GM23338 (cell line): ENCODE measurements at regions not wholly inside any gene's neighbourhood (a gene's known extent, or its start where the extent isn't known, plus 50 kb on each side); places are given as distances from the start of the nearest gene placed in this dataset.

Experiments
- ATAC-seq: fragments of 200-7000 bp; cut with Tn5 transposase; 3 replicates; pipeline ENCODE4 v1.9.1; 2020
- DNase-seq: peaks from one replicate; pipeline ENCODE4 v3.0.0-alpha.2; 2015; ENCODE audit warnings: low spot score
- H2AFZ ChIP-seq: fragments of 200-600 bp; sonication (generic); 2 replicates; pipeline ENCODE4 v1.8.0; 2016; ENCODE audit warnings: antibody characterized with exemption, mild to moderate bottlenecking, moderate library complexity
- H3F3A ChIP-seq: fragments of 200-600 bp; sonication (generic); replicated peaks from 2 replicates; pipeline ENCODE4 v1.8.0; 2017; ENCODE audit warnings: antibody characterized with exemption, mixed run types, low read depth
- H3K27ac ChIP-seq: fragments of 200-600 bp; sonication (generic); 2 replicates; pipeline ENCODE4 v1.6.1; 2016; ENCODE audit warnings: low read depth
- H3K27me3 ChIP-seq: fragments of 200-600 bp; sonication (generic); 2 replicates; pipeline ENCODE4 v1.8.0; 2016; ENCODE audit warnings: mild to moderate bottlenecking, mixed run types, moderate library complexity; ENCODE audit not compliant: insufficient read depth
- H3K36me3 ChIP-seq: fragments of 200-600 bp; sonication (generic); 2 replicates; pipeline ENCODE4 v1.8.0; 2016; ENCODE audit warnings: mild to moderate bottlenecking; ENCODE audit not compliant: insufficient read depth
- H3K4me1 ChIP-seq: fragments of 200-600 bp; sonication (generic); 2 replicates; pipeline ENCODE4 v1.8.0; 2016; ENCODE audit warnings: mild to moderate bottlenecking, moderate library complexity; ENCODE audit not compliant: insufficient read depth
- H3K4me2 ChIP-seq: fragments of 200-600 bp; sonication (generic); 2 replicates; pipeline ENCODE4 v1.7.1; 2017; ENCODE audit warnings: mixed run types
- H3K4me3 ChIP-seq: fragments of 200-600 bp; sonication (generic); 2 replicates; pipeline ENCODE4 v1.6.1; 2016; ENCODE audit warnings: mixed run types
- H3K79me2 ChIP-seq: fragments of 200-600 bp; sonication (generic); replicated peaks from 2 replicates; pipeline ENCODE4 v1.8.0; 2017; ENCODE audit warnings: mild to moderate bottlenecking; ENCODE audit not compliant: insufficient read depth
- H3K9me2 ChIP-seq: fragments of 200-600 bp; sonication (generic); 2 replicates; pipeline ENCODE4 v1.8.0; 2017; ENCODE audit not compliant: insufficient read depth
- H4K20me1 ChIP-seq: fragments of 200-600 bp; sonication (generic); replicated peaks from 2 replicates; pipeline ENCODE4 v1.8.0; 2017; ENCODE audit warnings: mild to moderate bottlenecking; ENCODE audit not compliant: insufficient read depth
- H3K27ac Mint-ChIP-seq: 2 replicates; pipeline ENCODE4 v1.8.0; 2020; ENCODE audit warnings: inconsistent platforms, mild to moderate bottlenecking, moderate library complexity, mixed read lengths
- H3K27me3 Mint-ChIP-seq: 3 replicates; pipeline ENCODE4 v1.8.0; 2022; ENCODE audit warnings: low read depth, mild to moderate bottlenecking, moderate library complexity, mixed read lengths, inconsistent platforms; ENCODE audit not compliant: insufficient read depth, poor library complexity
- H3K36me3 Mint-ChIP-seq: 3 replicates; pipeline ENCODE4 v1.8.0; 2021; ENCODE audit warnings: low read depth, mild to moderate bottlenecking, inconsistent platforms, moderate library complexity, mixed read lengths
- H3K4me1 Mint-ChIP-seq: 3 replicates; pipeline ENCODE4 v1.8.0; 2020; ENCODE audit warnings: mild to moderate bottlenecking, inconsistent platforms, mixed read lengths
- H3K4me3 Mint-ChIP-seq: 3 replicates; pipeline ENCODE4 v1.8.0; 2021; ENCODE audit warnings: moderate library complexity, mild to moderate bottlenecking, inconsistent platforms, mixed read lengths
- H3K9me3 Mint-ChIP-seq: 3 replicates; pipeline ENCODE4 v1.8.0; 2020; ENCODE audit warnings: moderate library complexity, mild to moderate bottlenecking, inconsistent platforms, mixed read lengths
- CREB1 ChIP-seq: fragments of 250-450 bp; sonication (Bioruptor Pico); IDR thresholded peaks from 2 replicates; pipeline ENCODE4 v1.5.0; 2020; ENCODE audit warnings: low read depth, mild to moderate bottlenecking, moderate library complexity
- EZH2phosphoT487 ChIP-seq: fragments of 200-600 bp; sonication (generic); IDR thresholded peaks from one replicate; pipeline ENCODE4 v1.8.1; 2018; ENCODE audit warnings: antibody characterized with exemption; ENCODE audit not compliant: unreplicated experiment
- JUNB ChIP-seq: IDR thresholded peaks from one replicate; pipeline ENCODE4 v1.6.1; 2016; ENCODE audit warnings: antibody characterized with exemption; ENCODE audit not compliant: unreplicated experiment
- NANOG ChIP-seq: IDR thresholded peaks from 2 replicates; pipeline ENCODE4 v1.6.1; 2016; ENCODE audit warnings: antibody characterized with exemption, borderline replicate concordance
- POLR2AphosphoS5 ChIP-seq: IDR thresholded peaks from 2 replicates; pipeline ENCODE4 v1.6.1; 2016; ENCODE audit warnings: antibody characterized with exemption, low read depth
- STAT1 ChIP-seq: IDR thresholded peaks from one replicate; pipeline ENCODE4 v1.6.1; 2016; ENCODE audit warnings: antibody characterized with exemption; ENCODE audit not compliant: unreplicated experiment
- ZNF114 ChIP-seq: fragments of 250-450 bp; sonication (Bioruptor Pico); IDR thresholded peaks from 2 replicates; pipeline ENCODE4 v1.5.0; 2020; ENCODE audit warnings: mild to moderate bottlenecking, moderate library complexity
- ZNF331 ChIP-seq: fragments of 250-450 bp; sonication (Bioruptor Pico); IDR thresholded peaks from 2 replicates; pipeline ENCODE4 v1.5.0; 2020; ENCODE audit warnings: low read depth, mild to moderate bottlenecking, moderate library complexity
- TF ChIP-seq, protein P1 (sequence below): IDR thresholded peaks from 2 replicates; pipeline ENCODE4 v1.6.1; 2016; ENCODE audit warnings: antibody characterized with exemption
- TF ChIP-seq, protein P2 (sequence below), 2 experiments: fragments of 200-600 bp in 1 of 2; sonication (generic) in 1 of 2; conservative IDR thresholded peaks; 2 replicates each; pipeline versions ENCODE4 v1.5.1 to v1.6.1; 2016 to 2017; ENCODE audit warnings: antibody characterized with exemption in 2 of 2, low read depth in 2 of 2, mild to moderate bottlenecking in 2 of 2, moderate library complexity in 1 of 2
- TF ChIP-seq, protein P3 (sequence below): IDR thresholded peaks from one replicate; pipeline ENCODE4 v1.6.1; 2018; ENCODE audit warnings: antibody characterized with exemption; ENCODE audit not compliant: unreplicated experiment

DNA sequence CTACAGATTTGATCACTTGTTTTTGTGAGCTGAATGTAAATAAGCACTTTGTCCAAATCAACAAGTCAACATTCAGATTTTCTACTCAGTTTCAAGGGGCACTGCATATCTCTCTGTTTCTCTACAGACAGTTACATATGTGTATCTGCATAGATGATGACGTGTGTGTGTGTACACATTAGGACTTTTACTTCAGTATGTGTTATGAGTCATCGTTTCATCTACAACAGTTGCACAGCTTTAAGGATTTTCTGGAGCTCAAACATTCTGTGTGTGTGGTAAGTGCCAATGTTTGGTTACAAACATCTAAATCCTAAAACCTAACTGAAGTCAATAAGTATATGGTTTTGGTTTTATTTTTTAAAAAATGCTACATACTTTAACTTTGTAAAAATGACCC is 494.5 kb upstream of the PBX1 start:
- Mint-ChIP-seq H3K27me3 (no peaks in the 10 kb centered on the region), H3K4me3 (no peak overlapping the region), H3K4me1 (no peaks in the 10 kb centered on the region), H3K36me3 (peaks cover 2% of the 10 kb centered on the region; the same call in 2 of the 3 replicates), H3K27ac (no peak overlapping the region), H3K9me3 (no peaks in the 10 kb centered on the region; the same call in 1 of the 3 replicates)
- ATAC-seq (no peak), DNase-seq (no peak)
- no peak overlapping the region for H3K27ac ChIP-seq
- H2AFZ ChIP-seq: 0 out of 2 replicates have a peak overlapping the region, but pooled peaks have one; percentile 19
- no peak overlapping the region for H3K4me3 ChIP-seq
- no peaks in the 10 kb centered on the region for H3K27me3 ChIP-seq
- no peaks in the 10 kb centered on the region for H3K4me1 ChIP-seq
- H4K20me1 ChIP-seq: no peaks in the 10 kb centered on the region
- no peak overlapping the region for H3K4me2 ChIP-seq
- no peaks in the 10 kb centered on the region for H3F3A ChIP-seq
- no peaks in the 10 kb centered on the region for H3K79me2 ChIP-seq
- H3K36me3 ChIP-seq: no peaks in the 10 kb centered on the region
- no peaks in the 10 kb centered on the region for H3K9me2 ChIP-seq
- TF ChIP-seq CREB1 (CRISPR knock-in tag) (no peak), EZH2phosphoT487 (no peak), ZNF114 (CRISPR knock-in tag) (no peak), POLR2AphosphoS5 (no peak), STAT1 (no peak)
- TF ChIP-seq, protein P1, sequence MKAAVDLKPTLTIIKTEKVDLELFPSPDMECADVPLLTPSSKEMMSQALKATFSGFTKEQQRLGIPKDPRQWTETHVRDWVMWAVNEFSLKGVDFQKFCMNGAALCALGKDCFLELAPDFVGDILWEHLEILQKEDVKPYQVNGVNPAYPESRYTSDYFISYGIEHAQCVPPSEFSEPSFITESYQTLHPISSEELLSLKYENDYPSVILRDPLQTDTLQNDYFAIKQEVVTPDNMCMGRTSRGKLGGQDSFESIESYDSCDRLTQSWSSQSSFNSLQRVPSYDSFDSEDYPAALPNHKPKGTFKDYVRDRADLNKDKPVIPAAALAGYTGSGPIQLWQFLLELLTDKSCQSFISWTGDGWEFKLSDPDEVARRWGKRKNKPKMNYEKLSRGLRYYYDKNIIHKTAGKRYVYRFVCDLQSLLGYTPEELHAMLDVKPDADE: no peak
- TF ChIP-seq, protein P2, sequence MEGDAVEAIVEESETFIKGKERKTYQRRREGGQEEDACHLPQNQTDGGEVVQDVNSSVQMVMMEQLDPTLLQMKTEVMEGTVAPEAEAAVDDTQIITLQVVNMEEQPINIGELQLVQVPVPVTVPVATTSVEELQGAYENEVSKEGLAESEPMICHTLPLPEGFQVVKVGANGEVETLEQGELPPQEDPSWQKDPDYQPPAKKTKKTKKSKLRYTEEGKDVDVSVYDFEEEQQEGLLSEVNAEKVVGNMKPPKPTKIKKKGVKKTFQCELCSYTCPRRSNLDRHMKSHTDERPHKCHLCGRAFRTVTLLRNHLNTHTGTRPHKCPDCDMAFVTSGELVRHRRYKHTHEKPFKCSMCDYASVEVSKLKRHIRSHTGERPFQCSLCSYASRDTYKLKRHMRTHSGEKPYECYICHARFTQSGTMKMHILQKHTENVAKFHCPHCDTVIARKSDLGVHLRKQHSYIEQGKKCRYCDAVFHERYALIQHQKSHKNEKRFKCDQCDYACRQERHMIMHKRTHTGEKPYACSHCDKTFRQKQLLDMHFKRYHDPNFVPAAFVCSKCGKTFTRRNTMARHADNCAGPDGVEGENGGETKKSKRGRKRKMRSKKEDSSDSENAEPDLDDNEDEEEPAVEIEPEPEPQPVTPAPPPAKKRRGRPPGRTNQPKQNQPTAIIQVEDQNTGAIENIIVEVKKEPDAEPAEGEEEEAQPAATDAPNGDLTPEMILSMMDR (conservative IDR thresholded peaks at IDR 0.05; ENCODE audit: low read depth in 2 of 2): no peak

DNA sequence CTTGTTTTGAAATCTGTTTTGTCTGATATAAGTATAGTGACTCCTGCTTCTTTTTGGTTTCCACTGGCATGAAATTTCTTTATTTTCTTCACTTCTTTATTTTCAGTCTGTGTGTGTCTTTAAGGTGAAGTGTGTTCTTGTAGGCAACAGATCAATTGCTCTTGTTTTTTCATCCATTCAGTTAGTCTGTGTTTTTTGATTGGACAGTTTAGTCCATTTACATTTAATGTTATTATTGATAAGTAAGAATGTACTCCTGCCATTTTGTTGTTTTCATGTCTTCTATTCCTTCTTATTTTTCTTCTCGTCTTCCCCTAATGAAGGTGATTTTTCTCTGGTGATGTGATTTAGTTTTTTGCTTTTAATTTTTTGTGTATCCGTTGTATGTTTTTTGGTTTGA is 487.7 kb upstream of the PBX1 start:
- H3K27me3 Mint-ChIP-seq: no peaks in the 10 kb centered on the region

More for the DNA sequence above, 487.7 kb upstream of the PBX1 start:
- H3K27ac Mint-ChIP-seq: no peak overlapping the region
- TF ChIP-seq ZNF331 (CRISPR knock-in tag) (no peak), EZH2phosphoT487 (no peak), POLR2AphosphoS5 (no peak), ZNF114 (CRISPR knock-in tag) (no peak), CREB1 (CRISPR knock-in tag) (no peak), NANOG (no peak), JUNB (no peak)
- TF ChIP-seq, protein P2 (conservative IDR thresholded peaks at IDR 0.05; ENCODE audit: low read depth in 2 of 2): no peak
- TF ChIP-seq, protein P1: no peak
- TF ChIP-seq, protein P3, sequence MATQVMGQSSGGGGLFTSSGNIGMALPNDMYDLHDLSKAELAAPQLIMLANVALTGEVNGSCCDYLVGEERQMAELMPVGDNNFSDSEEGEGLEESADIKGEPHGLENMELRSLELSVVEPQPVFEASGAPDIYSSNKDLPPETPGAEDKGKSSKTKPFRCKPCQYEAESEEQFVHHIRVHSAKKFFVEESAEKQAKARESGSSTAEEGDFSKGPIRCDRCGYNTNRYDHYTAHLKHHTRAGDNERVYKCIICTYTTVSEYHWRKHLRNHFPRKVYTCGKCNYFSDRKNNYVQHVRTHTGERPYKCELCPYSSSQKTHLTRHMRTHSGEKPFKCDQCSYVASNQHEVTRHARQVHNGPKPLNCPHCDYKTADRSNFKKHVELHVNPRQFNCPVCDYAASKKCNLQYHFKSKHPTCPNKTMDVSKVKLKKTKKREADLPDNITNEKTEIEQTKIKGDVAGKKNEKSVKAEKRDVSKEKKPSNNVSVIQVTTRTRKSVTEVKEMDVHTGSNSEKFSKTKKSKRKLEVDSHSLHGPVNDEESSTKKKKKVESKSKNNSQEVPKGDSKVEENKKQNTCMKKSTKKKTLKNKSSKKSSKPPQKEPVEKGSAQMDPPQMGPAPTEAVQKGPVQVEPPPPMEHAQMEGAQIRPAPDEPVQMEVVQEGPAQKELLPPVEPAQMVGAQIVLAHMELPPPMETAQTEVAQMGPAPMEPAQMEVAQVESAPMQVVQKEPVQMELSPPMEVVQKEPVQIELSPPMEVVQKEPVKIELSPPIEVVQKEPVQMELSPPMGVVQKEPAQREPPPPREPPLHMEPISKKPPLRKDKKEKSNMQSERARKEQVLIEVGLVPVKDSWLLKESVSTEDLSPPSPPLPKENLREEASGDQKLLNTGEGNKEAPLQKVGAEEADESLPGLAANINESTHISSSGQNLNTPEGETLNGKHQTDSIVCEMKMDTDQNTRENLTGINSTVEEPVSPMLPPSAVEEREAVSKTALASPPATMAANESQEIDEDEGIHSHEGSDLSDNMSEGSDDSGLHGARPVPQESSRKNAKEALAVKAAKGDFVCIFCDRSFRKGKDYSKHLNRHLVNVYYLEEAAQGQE: no peak
- Histone ChIP-seq H3K27ac (no peak overlapping the region), H3K4me3 (no peak overlapping the region), H3K9me2 (no peaks in the 10 kb centered on the region; the same call in 1 of the 2 replicates), H3F3A (no peaks in the 10 kb centered on the region), H3K27me3 (no peaks in the 10 kb centered on the region), H4K20me1 (no peaks in the 10 kb centered on the region), H2AFZ (no peak overlapping the region), H3K4me2 (no peak overlapping the region), H3K4me1 (no peaks in the 10 kb centered on the region), H3K79me2 (no peaks in the 10 kb centered on the region), H3K36me3 (peaks cover 4% of the 10 kb centered on the region; the same call in 1 of the 2 replicates)
- DNase-seq (no peak), ATAC-seq (no peak)
- peaks cover 31% of the 10 kb centered on the region for H3K36me3 Mint-ChIP-seq
- peaks cover 42% of the 10 kb centered on the region for H3K9me3 Mint-ChIP-seq
- no peak overlapping the region for H3K4me3 Mint-ChIP-seq
- no peaks in the 10 kb centered on the region for H3K4me1 Mint-ChIP-seq
